Brain microvascular endothelial cell (primary cell): ENCODE measurements at regions not wholly inside any gene's neighbourhood (a gene's known extent, or its start where the extent isn't known, plus 50 kb on each side); places are given as distances from the start of the nearest gene placed in this dataset.

Experiments used
- DNase-seq: peaks from one replicate; pipeline ENCODE4 v3.0.0-alpha.2; 2020
- H3K27ac ChIP-seq: fragments of 250-450 bp; sonication (Bioruptor Pico); 2 replicates; pipeline ENCODE4 v1.5.1; 2020; ENCODE audit warnings: mild to moderate bottlenecking, moderate library complexity
- H3K27me3 ChIP-seq: fragments of 250-450 bp; sonication (Bioruptor Pico); replicated peaks from 2 replicates; pipeline ENCODE4 v1.5.1; 2020; ENCODE audit warnings: mild to moderate bottlenecking
- H3K36me3 ChIP-seq: fragments of 250-450 bp; sonication (Bioruptor Pico); replicated peaks from 2 replicates; pipeline ENCODE4 v1.5.1; 2020; ENCODE audit warnings: mild to moderate bottlenecking
- H3K4me3 ChIP-seq: 2 replicates; pipeline ENCODE4 v1.5.1; 2011; ENCODE audit warnings: low read depth, mild to moderate bottlenecking, control low read depth, low read length, moderate library complexity
- in situ Hi-C: cut with HindIII; loops from 2 replicates; pipeline ENCODE4 v1.10.0; 2017; ENCODE audit warnings: low sequenced_read_pairs, low pct_ligation_motif_present
- TF ChIP-seq, protein P1 (sequence below): IDR thresholded peaks from 2 replicates; pipeline ENCODE4 v1.5.1; 2011; ENCODE audit warnings: low read depth, mild to moderate bottlenecking, moderate library complexity, low read length, control low read depth, inconsistent platforms; ENCODE audit errors: missing control alignments

DNA sequence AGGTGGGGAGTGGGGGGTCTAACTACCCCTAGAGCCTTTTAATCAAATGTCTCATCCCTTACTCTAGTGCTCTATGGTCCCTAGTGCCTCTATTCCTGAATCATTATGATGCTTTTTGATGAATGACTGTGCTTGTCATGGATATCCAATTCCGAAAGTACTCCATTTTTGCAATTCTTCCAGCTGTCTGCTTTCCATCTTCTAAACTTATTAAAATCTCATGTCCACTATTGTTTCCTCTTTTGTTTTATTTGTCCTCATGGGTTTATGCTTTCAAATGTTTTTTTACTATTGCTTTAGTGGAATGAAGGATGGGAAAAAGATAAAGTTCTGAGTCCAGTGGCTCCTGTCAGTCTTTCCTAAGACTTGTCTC lies 77.2 kb upstream of the KCNMB2 start:
- Histone ChIP-seq H3K4me3 (no peak overlapping the region), H3K36me3 (no peaks in the 10 kb centered on the region), H3K27ac (no peak overlapping the region), H3K27me3 (no peaks in the 10 kb centered on the region)
- TF ChIP-seq, protein P1, sequence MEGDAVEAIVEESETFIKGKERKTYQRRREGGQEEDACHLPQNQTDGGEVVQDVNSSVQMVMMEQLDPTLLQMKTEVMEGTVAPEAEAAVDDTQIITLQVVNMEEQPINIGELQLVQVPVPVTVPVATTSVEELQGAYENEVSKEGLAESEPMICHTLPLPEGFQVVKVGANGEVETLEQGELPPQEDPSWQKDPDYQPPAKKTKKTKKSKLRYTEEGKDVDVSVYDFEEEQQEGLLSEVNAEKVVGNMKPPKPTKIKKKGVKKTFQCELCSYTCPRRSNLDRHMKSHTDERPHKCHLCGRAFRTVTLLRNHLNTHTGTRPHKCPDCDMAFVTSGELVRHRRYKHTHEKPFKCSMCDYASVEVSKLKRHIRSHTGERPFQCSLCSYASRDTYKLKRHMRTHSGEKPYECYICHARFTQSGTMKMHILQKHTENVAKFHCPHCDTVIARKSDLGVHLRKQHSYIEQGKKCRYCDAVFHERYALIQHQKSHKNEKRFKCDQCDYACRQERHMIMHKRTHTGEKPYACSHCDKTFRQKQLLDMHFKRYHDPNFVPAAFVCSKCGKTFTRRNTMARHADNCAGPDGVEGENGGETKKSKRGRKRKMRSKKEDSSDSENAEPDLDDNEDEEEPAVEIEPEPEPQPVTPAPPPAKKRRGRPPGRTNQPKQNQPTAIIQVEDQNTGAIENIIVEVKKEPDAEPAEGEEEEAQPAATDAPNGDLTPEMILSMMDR = no peak
- DNase-seq = no peak
- in situ Hi-C loops = no loop called here

DNA sequence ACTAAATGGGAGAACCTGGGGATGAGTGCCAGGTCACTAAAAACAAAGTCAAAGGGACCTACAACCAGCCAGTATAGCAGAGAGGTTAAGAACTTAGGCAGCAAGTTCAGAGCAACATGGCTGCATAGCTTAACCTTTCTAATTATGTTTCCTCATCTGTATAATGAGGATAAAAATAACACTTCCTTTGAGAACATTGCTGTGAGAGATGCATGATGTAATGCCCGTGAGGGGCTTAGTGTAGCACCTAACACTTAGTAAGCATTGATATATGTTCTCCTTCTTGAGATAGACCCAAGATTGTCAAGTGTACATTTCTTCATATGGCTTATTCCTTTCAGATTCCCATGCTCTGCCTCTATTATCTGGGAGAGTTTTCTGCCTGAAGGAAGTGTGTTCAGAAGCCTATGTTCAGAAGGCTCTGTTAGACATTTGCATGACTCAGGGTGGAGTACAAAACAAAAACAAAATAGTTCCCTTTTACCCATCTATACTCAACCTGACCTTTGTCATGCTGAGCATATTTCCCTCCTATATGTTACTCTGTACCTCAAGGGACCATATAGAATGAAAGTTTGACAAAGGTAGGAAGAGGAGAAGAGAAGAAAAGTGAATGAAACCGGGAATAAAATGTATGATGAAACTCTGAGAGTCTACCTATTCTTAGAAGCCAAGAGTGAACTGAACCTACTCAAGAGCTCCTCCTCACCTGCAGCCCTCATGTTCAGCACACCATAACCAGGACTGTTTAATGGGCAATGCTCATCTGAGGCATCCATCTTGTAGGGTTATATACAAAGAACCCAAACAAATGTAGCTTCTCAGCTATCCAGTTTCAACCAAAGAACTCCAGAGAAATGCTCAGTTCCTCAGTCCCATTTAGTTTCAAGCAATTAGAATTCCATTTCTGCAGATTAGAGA lies 70.7 kb upstream of the KCNMB2 start:
- Histone ChIP-seq H3K27ac (no peak overlapping the region), H3K27me3 (no peaks in the 10 kb centered on the region), H3K4me3 (no peak overlapping the region), H3K36me3 (no peaks in the 10 kb centered on the region)
- TF ChIP-seq, protein P1 = no peak
- DNase-seq = no peak
- in situ Hi-C loops = no loop called here

DNA sequence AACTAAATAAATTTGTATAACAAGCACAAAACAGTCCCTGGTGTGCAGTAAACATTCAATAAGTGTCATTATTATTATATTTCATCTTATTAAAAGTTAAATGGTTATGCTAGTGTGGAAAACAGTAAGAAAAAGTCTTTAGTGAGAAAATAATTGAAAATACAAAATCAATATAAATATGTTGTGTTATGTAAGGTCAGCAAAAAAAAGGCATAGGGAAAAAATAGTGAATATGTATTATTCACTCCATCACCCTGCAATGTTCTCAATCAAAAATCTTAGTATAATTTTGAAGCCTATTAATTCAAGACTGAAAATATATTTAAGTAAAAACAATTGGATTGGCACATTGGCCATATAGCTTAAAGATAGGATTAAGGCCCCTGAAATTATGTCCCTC lies 63.3 kb upstream of the KCNMB2 start:
- in situ Hi-C loops = no loop called here
- DNase-seq = no peak

GRCh38 chr3:178474526-178474925 lies 61.7 kb upstream of the KCNMB2 start:
- no peak for DNase-seq
- no peak overlapping the region for H3K4me3 ChIP-seq
- TF ChIP-seq, protein P1 = no peak
- in situ Hi-C loops = no loop called here
- no peak overlapping the region for H3K27ac ChIP-seq
- H3K27me3 ChIP-seq = no peaks in the 10 kb centered on the region
- no peaks in the 10 kb centered on the region for H3K36me3 ChIP-seq

More for the DNA sequence above, 63.3 kb upstream of the KCNMB2 start:
- Histone ChIP-seq H3K36me3 (no peaks in the 10 kb centered on the region), H3K4me3 (no peak overlapping the region), H3K27me3 (no peaks in the 10 kb centered on the region), H3K27ac (no peak overlapping the region)
- TF ChIP-seq, protein P1 = no peak

- in situ Hi-C loops = no loop called here
- no peak overlapping the region for H3K27ac ChIP-seq
- TF ChIP-seq, protein P1 = no peak
- H3K36me3 ChIP-seq = no peaks in the 10 kb centered on the region
- DNase-seq = no peak
- no peak overlapping the region for H3K4me3 ChIP-seq
- H3K27me3 ChIP-seq = no peaks in the 10 kb centered on the region
Measured at GRCh38 chr3:178475062-178475461, 61.2 kb upstream of the KCNMB2 start.
